OCI-LY1 (cell line): ENCODE measurements at regions not wholly inside any gene's neighbourhood (a gene's known extent, or its start where the extent isn't known, plus 50 kb on each side); places are given as distances from the start of the nearest gene placed in this dataset.
"Not testable (repeated sequence)": the region's sequence is repeated elsewhere in the genome, so short reads cannot be mapped to it uniquely, and the experiment has no call there.

ENCODE experiments used
- H2AFZ ChIP-seq: fragments of 200-600 bp; sonication (generic), shearing (Covaris generic); 2 replicates; pipeline ENCODE4 v1.6.0; 2014; ENCODE audit warnings: antibody characterized with exemption, mild to moderate bottlenecking, low read length
- H3F3A ChIP-seq: fragments of 200-600 bp; sonication (generic), shearing (Covaris generic); 2 replicates; pipeline ENCODE4 v1.6.0; 2014; ENCODE audit warnings: mild to moderate bottlenecking, antibody characterized with exemption, low read length, moderate library complexity; ENCODE audit not compliant: insufficient read depth
- H3K27ac ChIP-seq: fragments of 200-600 bp; sonication (generic); 2 replicates; pipeline ENCODE4 v1.5.1; 2014; ENCODE audit warnings: low read length, mixed run types, mild to moderate bottlenecking, low read depth; ENCODE audit not compliant: poor library complexity, severe bottlenecking
- H3K27me3 ChIP-seq: fragments of 200-600 bp; sonication (generic); 2 replicates; pipeline ENCODE4 v1.6.0; 2014; ENCODE audit warnings: antibody characterized with exemption, mild to moderate bottlenecking, low read length, moderate library complexity; ENCODE audit not compliant: insufficient read depth
- H3K36me3 ChIP-seq: fragments of 200-600 bp; sonication (generic); 2 replicates; pipeline ENCODE4 v1.6.1; 2014; ENCODE audit warnings: mild to moderate bottlenecking, antibody characterized with exemption, low read length, moderate library complexity, mixed read lengths; ENCODE audit not compliant: insufficient read depth
- H3K4me1 ChIP-seq: fragments of 200-600 bp; sonication (generic); 2 replicates; pipeline ENCODE4 v1.5.1; 2014; ENCODE audit warnings: mild to moderate bottlenecking, low read length, moderate library complexity; ENCODE audit not compliant: insufficient read depth, severe bottlenecking
- H3K4me2 ChIP-seq: fragments of 200-600 bp; sonication (generic), shearing (Covaris generic); 2 replicates; pipeline ENCODE4 v1.6.1; 2014; ENCODE audit warnings: low read length
- H3K4me3 ChIP-seq: fragments of 200-600 bp; sonication (generic); 2 replicates; pipeline ENCODE4 v1.5.1; 2014; ENCODE audit warnings: low read length, low read depth, mild to moderate bottlenecking, mixed read lengths; ENCODE audit not compliant: poor library complexity, severe bottlenecking
- H3K79me2 ChIP-seq: fragments of 200-600 bp; shearing (Covaris generic); 2 replicates; pipeline ENCODE4 v1.6.1; 2016; ENCODE audit warnings: mixed run types, low read length, mixed read lengths; ENCODE audit not compliant: insufficient read depth
- H3K9ac ChIP-seq: fragments of 200-600 bp; sonication (generic), shearing (Covaris generic); 2 replicates; pipeline ENCODE4 v1.6.1; 2014; ENCODE audit warnings: mild to moderate bottlenecking, low read length, mixed read lengths
- H3K9me2 ChIP-seq: fragments of 200-600 bp; sonication (generic), shearing (Covaris generic); 2 replicates; pipeline ENCODE4 v1.6.1; 2014; ENCODE audit warnings: low read depth, mild to moderate bottlenecking, low read length, mixed read lengths
- H3K9me3 ChIP-seq: fragments of 200-600 bp; shearing (Covaris generic); 2 replicates; pipeline ENCODE4 v1.6.1; 2014; ENCODE audit warnings: low read length, mixed read lengths
- H4K20me1 ChIP-seq: fragments of 200-600 bp; sonication (generic), shearing (Covaris generic); 2 replicates; pipeline ENCODE4 v1.6.0; 2016; ENCODE audit warnings: mild to moderate bottlenecking, low read length; ENCODE audit not compliant: insufficient read depth
- CTCF ChIP-seq: fragments of 200-600 bp; sonication (generic), shearing (Covaris generic); IDR thresholded peaks from 2 replicates; pipeline ENCODE4 v1.5.1; 2017; ENCODE audit warnings: mild to moderate bottlenecking, antibody characterized with exemption, low read length, moderate library complexity, mixed read lengths
- EZH2 ChIP-seq: fragments of 200-600 bp; sonication (generic), shearing (Covaris generic); IDR thresholded peaks from 2 replicates; pipeline ENCODE4 v1.8.0; 2017; ENCODE audit warnings: borderline replicate concordance, mixed run types, mild to moderate bottlenecking, antibody characterized with exemption, low read length, moderate library complexity, mixed read lengths

DNA sequence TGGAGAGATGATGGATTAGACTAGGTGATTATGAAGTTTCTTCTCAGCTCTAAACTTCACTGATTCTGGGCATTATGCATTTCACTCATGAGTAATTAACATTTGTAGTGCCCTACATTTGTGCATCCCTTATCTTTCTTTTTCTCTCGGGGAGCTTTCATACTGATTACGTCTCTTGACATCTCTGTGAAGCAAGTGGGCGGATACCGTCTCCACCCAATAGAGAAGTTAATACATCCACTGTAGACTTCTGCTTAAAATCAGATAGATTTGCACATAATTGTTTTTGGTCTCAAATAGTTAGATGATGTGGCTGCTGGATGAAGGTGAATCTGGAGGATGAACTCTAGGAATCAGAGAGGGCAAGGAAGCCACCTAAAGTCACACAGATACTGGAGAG is 653.6 kb upstream of the EEF2KMT start:
- H3K9ac ChIP-seq: no peak overlapping the region
- H3K4me1 ChIP-seq: no peaks in the 10 kb centered on the region
- H4K20me1 ChIP-seq: no peaks in the 10 kb centered on the region

GRCh38 chr16:5750439-5750838 is 652.8 kb upstream of the EEF2KMT start:
- H3K9me2 ChIP-seq, H3K4me1 ChIP-seq, H3K4me2 ChIP-seq, H2AFZ ChIP-seq, H3K4me3 ChIP-seq, H3K79me2 ChIP-seq, H3K27ac ChIP-seq, H3K9ac ChIP-seq, H3F3A ChIP-seq, H3K9me3 ChIP-seq, H3K27me3 ChIP-seq, H4K20me1 ChIP-seq, H3K36me3 ChIP-seq: not testable (repeated sequence)

More for the DNA sequence above, 653.6 kb upstream of the EEF2KMT start:
- Histone ChIP-seq H3K79me2 (no peaks in the 10 kb centered on the region), H3K4me2 (no peak overlapping the region), H3K36me3 (no peaks in the 10 kb centered on the region), H3F3A (no peaks in the 10 kb centered on the region), H3K9me2 (no peaks in the 10 kb centered on the region), H3K27me3 (no peaks in the 10 kb centered on the region), H3K4me3 (no peak overlapping the region), H3K9me3 (no peaks in the 10 kb centered on the region), H2AFZ (no peak overlapping the region), H3K27ac (no peak overlapping the region)
- TF ChIP-seq CTCF (no peak), EZH2 (no peak)

- Histone ChIP-seq H3K4me3 (no peak overlapping the region), H3K27ac (no peak overlapping the region), H3K9ac (no peak overlapping the region), H3K79me2 (no peaks in the 10 kb centered on the region), H3K27me3 (no peaks in the 10 kb centered on the region), H3K4me1 (no peaks in the 10 kb centered on the region), H2AFZ (no peak overlapping the region), H3K9me3 (no peaks in the 10 kb centered on the region), H3K36me3 (no peaks in the 10 kb centered on the region), H3K9me2 (no peaks in the 10 kb centered on the region), H3K4me2 (no peak overlapping the region), H3F3A (no peaks in the 10 kb centered on the region), H4K20me1 (no peaks in the 10 kb centered on the region)
- TF ChIP-seq EZH2: no peak
- no peak for TF ChIP-seq CTCF
Observed at GRCh38 chr16:5738586-5738985, 641.0 kb upstream of the EEF2KMT start.

- no peaks in the 10 kb centered on the region for H3K36me3 ChIP-seq
- H3K9ac ChIP-seq: no peak overlapping the region
- no peaks in the 10 kb centered on the region for H3K4me1 ChIP-seq
- no peaks in the 10 kb centered on the region for H3F3A ChIP-seq
- no peaks in the 10 kb centered on the region for H3K27me3 ChIP-seq
- H3K4me2 ChIP-seq: no peak overlapping the region
- no peak overlapping the region for H3K27ac ChIP-seq
- H2AFZ ChIP-seq: no peak overlapping the region
- no peak overlapping the region for H3K4me3 ChIP-seq
- H3K79me2 ChIP-seq: no peaks in the 10 kb centered on the region
- TF ChIP-seq EZH2 (no peak), CTCF (no peak)
- H3K9me2 ChIP-seq: no peaks in the 10 kb centered on the region
- no peaks in the 10 kb centered on the region for H3K9me3 ChIP-seq
- H4K20me1 ChIP-seq: no peaks in the 10 kb centered on the region
Observed at GRCh38 chr16:5736209-5736930, 638.8 kb upstream of the EEF2KMT start.
